ENCODE measurements at regions not wholly inside any gene's neighbourhood (a gene's known extent, or its start where the extent isn't known, plus 50 kb on each side); places are given as distances from the start of the nearest gene placed in this dataset.

- DNase-seq (ENCODE audit: low read depth, low spot score): no peak
- no peak overlapping the region for H3K4me3 ChIP-seq (ENCODE audit: low read depth, low read length)
- in situ Hi-C loops (cut with HindIII; ENCODE audit: low sequenced_read_pairs): no loop called here
- no peak for TF ChIP-seq CTCF (IDR thresholded peaks at IDR 0.05; ENCODE audit: low read depth, low read length)
Measured at GRCh38 chr20:24208652-24209051, 220.1 kb upstream of the GGTLC1 start.

- DNase-seq (ENCODE audit: low read depth, low spot score): no peak
- H3K4me3 ChIP-seq (ENCODE audit: low read depth, low read length): no peak overlapping the region
- in situ Hi-C loops (cut with HindIII; ENCODE audit: low sequenced_read_pairs): no loop called here
- no peak for TF ChIP-seq CTCF (IDR thresholded peaks at IDR 0.05; ENCODE audit: low read depth, low read length)
Measured at GRCh38 chr20:24207803-24208300, 219.3 kb upstream of the GGTLC1 start.

- H3K4me3 ChIP-seq (ENCODE audit: low read depth, low read length): no peak overlapping the region
- in situ Hi-C loops (cut with HindIII; ENCODE audit: low sequenced_read_pairs): no loop called here
- no peak for TF ChIP-seq CTCF (IDR thresholded peaks at IDR 0.05; ENCODE audit: low read depth, low read length)
- DNase-seq (ENCODE audit: low read depth, low spot score): no peak
Measured at GRCh38 chr20:24206995-24207394, 218.4 kb upstream of the GGTLC1 start.

- TF ChIP-seq CTCF (IDR thresholded peaks at IDR 0.05; ENCODE audit: low read depth, low read length): no peak
- DNase-seq (ENCODE audit: low read depth, low spot score): no peak
- in situ Hi-C loops (cut with HindIII; ENCODE audit: low sequenced_read_pairs): no loop called here
- H3K4me3 ChIP-seq (ENCODE audit: low read depth, low read length): no peak overlapping the region
Measured at GRCh38 chr20:24203526-24204183, 215.1 kb upstream of the GGTLC1 start.

GRCh38 chr20:24199501-24199900, 210.9 kb upstream of the GGTLC1 start:
- no peak for TF ChIP-seq CTCF (IDR thresholded peaks at IDR 0.05; ENCODE audit: low read depth, low read length)
- in situ Hi-C loops (cut with HindIII; ENCODE audit: low sequenced_read_pairs): no loop called here
- no peak overlapping the region for H3K4me3 ChIP-seq (ENCODE audit: low read depth, low read length)
- no peak for DNase-seq (ENCODE audit: low read depth, low spot score)

- DNase-seq (ENCODE audit: low read depth, low spot score): no peak
- no peak for TF ChIP-seq CTCF (IDR thresholded peaks at IDR 0.05; ENCODE audit: low read depth, low read length)
- no peak overlapping the region for H3K4me3 ChIP-seq (ENCODE audit: low read depth, low read length)
- in situ Hi-C loops (cut with HindIII; ENCODE audit: low sequenced_read_pairs): no loop called here
Measured at GRCh38 chr20:24194143-24194542, 205.6 kb upstream of the GGTLC1 start.
